KOPT-K1 (cell line): ENCODE measurements at regions not wholly inside any gene's neighbourhood (a gene's known extent, or its start where the extent isn't known, plus 50 kb on each side); places are given as distances from the start of the nearest gene placed in this dataset.
"Not testable (repeated sequence)": the region's sequence is repeated elsewhere in the genome, so short reads cannot be mapped to it uniquely, and the experiment has no call there.

ENCODE experiments used
- H3K27ac ChIP-seq: fragments of 200-600 bp; sonication (generic); 2 replicates; pipeline ENCODE4 v1.5.1; 2016; ENCODE audit warnings: antibody characterized with exemption, mild to moderate bottlenecking, low read depth, low read length; ENCODE audit not compliant: poor library complexity, severe bottlenecking
- H3K36me3 ChIP-seq: fragments of 200-600 bp; sonication (generic); 2 replicates; pipeline ENCODE4 v1.5.1; 2017; ENCODE audit warnings: antibody characterized with exemption, mild to moderate bottlenecking, low read length, moderate library complexity; ENCODE audit not compliant: insufficient read depth
- H3K9me3 ChIP-seq: fragments of 200-600 bp; sonication (generic); 2 replicates; pipeline ENCODE4 v1.5.1; 2017; ENCODE audit warnings: antibody characterized with exemption, low read length, mild to moderate bottlenecking; ENCODE audit not compliant: insufficient read depth, poor library complexity, severe bottlenecking

DNA sequence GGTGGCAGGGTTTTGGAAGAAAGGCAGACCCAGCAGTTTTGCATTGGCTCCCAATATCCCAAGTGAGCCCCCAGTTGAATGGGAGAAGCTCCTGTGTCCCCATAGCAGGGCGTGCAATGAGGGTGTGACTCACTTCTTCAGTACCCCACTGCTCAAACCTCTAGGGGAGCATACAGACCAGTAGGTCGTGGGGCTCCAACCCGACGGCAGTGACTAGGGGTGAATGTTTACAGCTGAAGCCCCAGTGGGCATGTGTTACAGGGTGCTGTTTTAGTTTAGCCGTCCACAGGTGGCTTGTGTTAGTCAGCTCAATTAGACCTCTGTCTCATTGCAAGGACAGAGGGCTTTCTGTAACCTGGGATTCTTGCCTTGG is 564.5 kb upstream of the CNTN5 start:
- Histone ChIP-seq H3K27ac (no peak overlapping the region), H3K36me3 (no peaks in the 10 kb centered on the region), H3K9me3 (no peaks in the 10 kb centered on the region)

DNA sequence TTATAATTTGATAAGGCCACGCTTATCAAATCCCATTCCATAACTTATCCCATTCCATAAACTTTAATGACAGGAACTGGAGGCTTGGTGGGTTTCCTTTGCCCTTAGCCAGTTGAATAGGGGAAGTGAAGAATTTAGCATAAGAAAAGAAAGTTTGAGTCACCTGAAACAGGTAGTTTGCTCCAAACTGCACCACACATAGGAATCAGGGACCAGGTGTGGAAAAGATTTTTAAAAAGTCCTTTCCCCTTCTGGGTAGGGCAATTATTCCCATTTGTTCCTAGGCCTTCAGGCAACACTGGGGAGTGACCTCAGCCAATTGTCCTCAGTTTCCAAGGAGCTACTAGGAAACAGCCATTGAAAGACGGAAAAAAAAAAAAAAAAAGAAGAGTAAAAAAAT is 525.7 kb upstream of the CNTN5 start:
- H3K9me3 ChIP-seq: no peaks in the 10 kb centered on the region
- no peaks in the 10 kb centered on the region for H3K36me3 ChIP-seq
- H3K27ac ChIP-seq: no peak overlapping the region

GRCh38 chr11:98495601-98496000 is 525.1 kb upstream of the CNTN5 start:
- no peak overlapping the region for H3K27ac ChIP-seq
- no peaks in the 10 kb centered on the region for H3K36me3 ChIP-seq
- no peaks in the 10 kb centered on the region for H3K9me3 ChIP-seq

DNA sequence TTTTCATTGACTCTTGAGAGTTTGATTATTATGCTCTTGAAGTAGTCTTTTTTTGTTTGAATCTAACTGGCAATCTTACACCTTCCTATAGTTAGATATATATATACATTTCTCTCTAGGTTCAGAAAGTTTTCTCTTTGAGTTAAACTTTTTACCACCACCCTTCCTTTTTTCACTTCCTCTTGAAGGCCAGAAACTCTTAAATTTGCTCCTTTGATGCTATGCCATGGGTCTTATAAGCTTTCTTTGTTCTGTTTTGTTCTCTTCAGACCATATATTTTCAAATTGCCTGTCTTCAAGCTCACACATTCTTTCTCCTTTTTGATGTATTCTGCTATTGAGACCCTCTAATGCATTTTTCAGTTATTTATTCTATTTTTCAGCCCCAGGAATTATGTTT is 513.5 kb upstream of the CNTN5 start:
- Histone ChIP-seq H3K36me3 (no peaks in the 10 kb centered on the region), H3K9me3 (no peaks in the 10 kb centered on the region), H3K27ac (no peak overlapping the region)

DNA sequence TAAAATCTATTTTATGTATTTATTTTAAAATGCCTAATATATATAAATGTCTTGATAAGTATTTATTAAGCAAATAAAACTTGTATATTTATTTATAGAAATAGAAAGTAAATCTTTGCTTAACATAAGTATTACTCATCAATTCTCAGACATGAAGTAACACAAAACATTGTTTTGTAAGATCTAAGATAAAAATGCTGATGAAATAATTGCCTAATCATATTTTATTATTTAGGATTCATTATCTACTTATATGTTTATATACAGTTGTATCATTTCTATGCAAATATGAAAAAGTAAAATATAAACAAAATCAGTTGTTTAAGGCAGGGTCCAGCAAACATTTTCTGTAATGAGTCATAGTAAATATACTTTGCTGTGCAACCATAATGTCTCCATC is 507.8 kb upstream of the CNTN5 start:
- no peaks in the 10 kb centered on the region for H3K36me3 ChIP-seq
- no peaks in the 10 kb centered on the region for H3K9me3 ChIP-seq
- no peak overlapping the region for H3K27ac ChIP-seq

GRCh38 chr11:98531576-98531975 is 489.2 kb upstream of the CNTN5 start:
- Histone ChIP-seq H3K36me3 (no peaks in the 10 kb centered on the region), H3K27ac (no peak overlapping the region), H3K9me3 (no peaks in the 10 kb centered on the region)

DNA sequence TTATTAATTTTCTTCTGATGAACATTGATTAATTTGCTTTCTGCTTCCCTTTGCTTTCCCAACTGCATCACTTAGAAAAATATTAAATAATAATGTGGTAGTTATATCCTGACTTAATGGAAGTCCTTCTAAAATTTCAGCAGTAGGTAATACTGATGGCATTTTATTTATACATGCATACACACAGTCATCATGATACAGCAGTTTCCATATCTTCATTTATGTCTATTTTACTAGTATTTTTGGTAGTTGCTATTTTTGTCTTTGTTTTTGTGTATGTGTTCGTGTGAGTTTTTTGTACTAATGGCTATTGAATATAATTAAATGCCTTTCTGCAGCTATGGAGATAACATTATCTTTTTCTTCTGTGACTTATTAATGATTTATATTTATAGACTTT is 484.7 kb upstream of the CNTN5 start:
- Histone ChIP-seq H3K9me3 (no peaks in the 10 kb centered on the region), H3K36me3 (no peaks in the 10 kb centered on the region), H3K27ac (no peak overlapping the region)

DNA sequence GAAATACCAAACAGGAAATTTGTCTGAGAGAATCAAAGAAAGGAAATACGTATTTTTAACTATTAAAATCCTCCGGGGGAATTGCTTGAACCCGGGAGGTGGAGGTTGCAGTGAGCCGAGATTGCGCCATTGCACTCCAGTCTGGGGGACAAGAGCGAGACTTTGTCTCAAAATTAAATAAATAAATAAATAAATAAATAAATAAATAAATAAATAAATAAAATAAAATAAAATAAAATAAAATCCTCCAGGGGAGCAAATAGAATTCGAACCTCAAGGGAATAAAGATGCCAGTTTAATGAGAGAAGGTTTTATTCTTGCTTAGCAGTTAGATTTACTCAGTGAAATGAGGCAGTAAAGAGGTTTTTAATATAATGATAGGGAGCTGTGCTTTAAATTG is 482.4 kb upstream of the CNTN5 start:
- H3K36me3 ChIP-seq, H3K27ac ChIP-seq, H3K9me3 ChIP-seq: not testable (repeated sequence)

GRCh38 chr11:98545544-98546175 is 475.1 kb upstream of the CNTN5 start:
- H3K36me3 ChIP-seq: no peaks in the 10 kb centered on the region
- no peaks in the 10 kb centered on the region for H3K9me3 ChIP-seq

DNA sequence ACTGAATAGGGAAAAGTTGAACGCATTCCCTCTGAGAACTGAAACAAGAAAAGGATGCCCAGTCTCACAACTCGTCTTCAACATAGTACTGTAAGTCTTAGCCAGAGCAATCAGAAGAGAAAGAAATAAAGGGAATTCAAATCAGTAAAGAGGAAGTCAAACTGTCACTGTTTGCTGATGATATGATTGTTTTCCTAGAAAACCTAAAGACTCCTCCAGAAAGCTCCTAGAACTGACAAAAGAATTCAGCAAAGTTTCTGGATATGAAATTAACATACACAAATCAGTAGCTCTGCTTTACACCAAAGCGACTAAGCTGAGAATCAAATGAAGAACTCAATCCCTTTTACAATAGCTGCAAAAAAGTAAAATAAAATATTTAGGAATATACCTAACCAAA is 471.2 kb upstream of the CNTN5 start:
- no peaks in the 10 kb centered on the region for H3K36me3 ChIP-seq
- no peaks in the 10 kb centered on the region for H3K9me3 ChIP-seq

More at GRCh38 chr11:98545544-98546175, 475.1 kb upstream of the CNTN5 start:
- no peak overlapping the region for H3K27ac ChIP-seq

GRCh38 chr11:98559961-98560360 is 460.8 kb upstream of the CNTN5 start:
- Histone ChIP-seq H3K9me3 (no peaks in the 10 kb centered on the region), H3K36me3 (no peaks in the 10 kb centered on the region), H3K27ac (no peak overlapping the region)

More for the DNA sequence above, 471.2 kb upstream of the CNTN5 start:
- no peak overlapping the region for H3K27ac ChIP-seq

- H3K9me3 ChIP-seq: no peaks in the 10 kb centered on the region
- no peak overlapping the region for H3K27ac ChIP-seq
- no peaks in the 10 kb centered on the region for H3K36me3 ChIP-seq
Observed at GRCh38 chr11:98561252-98561651, 459.5 kb upstream of the CNTN5 start.

DNA sequence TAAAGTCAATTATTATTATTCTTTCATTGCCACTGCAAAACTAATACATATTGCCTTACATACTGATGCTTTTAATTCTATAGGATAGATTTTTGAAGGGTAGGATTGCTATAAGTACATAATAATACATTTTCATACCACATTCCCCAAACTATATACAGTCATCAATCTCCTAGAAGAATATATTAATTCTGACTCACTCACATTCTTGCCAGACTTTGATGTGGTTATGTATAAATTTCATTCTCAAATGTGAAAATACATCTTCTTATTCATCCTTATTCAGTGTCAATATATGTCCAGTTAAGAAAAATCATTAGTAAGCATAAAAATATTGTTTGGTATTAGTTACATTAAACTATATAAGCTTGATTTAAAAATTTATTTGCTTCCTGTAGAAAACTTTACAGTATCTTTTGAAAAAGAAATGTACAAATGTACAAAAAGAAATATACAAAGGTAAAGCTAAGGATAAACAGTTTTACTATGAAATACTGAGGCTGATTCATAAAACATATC is 458.8 kb upstream of the CNTN5 start:
- no peak overlapping the region for H3K27ac ChIP-seq
- no peaks in the 10 kb centered on the region for H3K36me3 ChIP-seq
- no peaks in the 10 kb centered on the region for H3K9me3 ChIP-seq

DNA sequence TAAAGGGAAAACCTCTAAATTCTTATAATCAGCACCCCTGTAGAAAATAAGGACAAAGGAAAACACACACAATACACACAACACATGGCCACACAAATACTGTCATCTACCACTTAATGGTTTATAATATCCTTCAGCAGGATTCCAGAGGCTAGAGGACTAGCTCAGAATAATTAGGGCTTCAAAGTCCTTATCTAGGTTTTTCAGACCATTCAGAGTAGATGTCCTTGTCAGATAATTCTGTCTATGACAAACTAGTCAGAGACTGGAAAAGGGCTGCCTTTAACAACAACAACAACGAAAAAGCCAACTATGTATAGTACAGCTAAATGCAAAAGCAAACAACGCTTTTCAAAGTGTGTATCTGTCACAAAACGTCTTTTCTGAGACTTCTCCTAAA is 456.5 kb upstream of the CNTN5 start:
- H3K9me3 ChIP-seq: no peaks in the 10 kb centered on the region
- no peak overlapping the region for H3K27ac ChIP-seq
- H3K36me3 ChIP-seq: no peaks in the 10 kb centered on the region

GRCh38 chr11:98564881-98565280 is 455.9 kb upstream of the CNTN5 start:
- no peaks in the 10 kb centered on the region for H3K36me3 ChIP-seq
- no peak overlapping the region for H3K27ac ChIP-seq
- no peaks in the 10 kb centered on the region for H3K9me3 ChIP-seq

DNA sequence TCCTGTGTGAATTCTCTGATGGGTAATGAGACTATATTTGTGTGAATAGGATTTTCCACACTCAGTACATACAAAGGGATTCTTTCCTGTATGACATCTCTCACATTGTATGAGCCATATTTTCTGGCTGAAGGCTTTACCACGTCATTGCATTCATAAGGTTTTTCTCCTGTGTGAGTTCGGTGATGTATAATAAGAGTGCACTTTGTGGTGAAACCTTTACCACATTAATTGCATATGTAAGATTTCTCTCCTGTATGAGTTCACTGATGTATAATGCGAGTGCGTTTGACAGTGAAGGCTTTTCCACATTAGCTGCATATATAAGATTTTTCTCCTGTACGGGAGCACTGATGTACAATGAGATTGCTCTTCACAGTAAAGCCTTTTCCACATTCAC is 455.4 kb upstream of the CNTN5 start:
- H3K27ac ChIP-seq: no peak overlapping the region
- H3K9me3 ChIP-seq: no peaks in the 10 kb centered on the region
- no peaks in the 10 kb centered on the region for H3K36me3 ChIP-seq
